IMR-90 (cell line): ENCODE measurements at regions not wholly inside any gene's neighbourhood (a gene's known extent, or its start where the extent isn't known, plus 50 kb on each side); places are given as distances from the start of the nearest gene placed in this dataset.

Experiments
- ATAC-seq: fragments of 200-7000 bp; cut with Tn5 transposase; 2 replicates; pipeline ENCODE4 v1.9.1; 2020; ENCODE audit warnings: low read depth, mild to moderate bottlenecking, moderate library complexity
- BruUV-seq: library from RNA; stranded (reverse); fragments of 400-500 nt; replicated peaks from 2 replicates; lab custom pipeline; 2021; lab: Mats Ljungman, UMichigan
- CTCF ChIA-PET: fragments of 300-600 bp; formaldehyde crosslinking; extraction: SDS; loops from one replicate; lab custom pipeline; 2021; ENCODE audit warnings: antibody characterized with exemption; lab: Yijun Ruan, JAX
- POLR2A ChIA-PET: fragments of 300-600 bp; sonication (Branson Sonifier 250); formaldehyde crosslinking; loops from one replicate; lab custom pipeline; 2022; ENCODE audit warnings: antibody characterized with exemption; ENCODE audit not compliant: unreplicated experiment; lab: Charles Lee
- DNase-seq: peaks from one replicate; pipeline ENCODE4 v3.0.0; 2013
- H2AFZ ChIP-seq: replicated peaks from 2 replicates; pipeline ENCODE3; 2013; ENCODE audit warnings: low read length, mild to moderate bottlenecking; ENCODE audit not compliant: poor library complexity
- H2AK5ac ChIP-seq: 2 replicates; pipeline ENCODE4 v1.6.1; 2013; ENCODE audit warnings: low read depth, low read length, inconsistent platforms
- H2AK9ac ChIP-seq: replicated peaks from 2 replicates; pipeline ENCODE3; 2013; ENCODE audit warnings: mild to moderate bottlenecking, low read depth, low read length, moderate library complexity; ENCODE audit not compliant: poor library complexity
- H2BK120ac ChIP-seq: 2 replicates; pipeline ENCODE4 v1.6.1; 2013; ENCODE audit warnings: low read depth, low read length, inconsistent platforms
- H2BK15ac ChIP-seq: 3 replicates; pipeline ENCODE4 v1.6.1; 2013; ENCODE audit warnings: low read depth, low read length, inconsistent platforms
- H2BK20ac ChIP-seq: 2 replicates; pipeline ENCODE4 v1.6.1; 2013; ENCODE audit warnings: low read depth, mild to moderate bottlenecking, inconsistent platforms, low read length, moderate library complexity
- H2BK5ac ChIP-seq: 2 replicates; pipeline ENCODE4 v1.6.1; 2013; ENCODE audit warnings: mild to moderate bottlenecking, low read depth, low read length, inconsistent platforms; ENCODE audit not compliant: poor library complexity, severe bottlenecking
- H3K14ac ChIP-seq: replicated peaks from 2 replicates; pipeline ENCODE4 v1.6.1; 2013; ENCODE audit warnings: low read depth, low read length, inconsistent platforms
- H3K18ac ChIP-seq: 2 replicates; pipeline ENCODE4 v1.6.1; 2013; ENCODE audit warnings: low read depth, low read length, control low read depth
- H3K23ac ChIP-seq: 2 replicates; pipeline ENCODE4 v1.6.1; 2013; ENCODE audit warnings: low read depth, low read length, inconsistent platforms
- H3K27ac ChIP-seq: 2 replicates; pipeline ENCODE4 v1.5.1; 2013; ENCODE audit warnings: mild to moderate bottlenecking, control low read depth, low read length; ENCODE audit not compliant: insufficient read depth
- H3K27me3 ChIP-seq: 2 replicates; pipeline ENCODE4 v1.6.1; 2013; ENCODE audit warnings: low read length; ENCODE audit not compliant: control insufficient read depth, insufficient read depth
- H3K36me3 ChIP-seq: 2 replicates; pipeline ENCODE4 v1.6.1; 2013; ENCODE audit warnings: low read length, mixed read lengths; ENCODE audit not compliant: control insufficient read depth, insufficient read depth
- H3K4ac ChIP-seq: 2 replicates; pipeline ENCODE4 v1.6.1; 2013; ENCODE audit warnings: low read depth, low read length, inconsistent platforms
- H3K4me1 ChIP-seq: 2 replicates; pipeline ENCODE4 v1.6.1; 2013; ENCODE audit warnings: low read length, mixed read lengths; ENCODE audit not compliant: control insufficient read depth, insufficient read depth
- H3K4me2 ChIP-seq: 2 replicates; pipeline ENCODE4 v1.6.1; 2013; ENCODE audit warnings: low read depth, mild to moderate bottlenecking, control low read depth, low read length, moderate library complexity
- H3K4me3 ChIP-seq: 2 replicates; pipeline ENCODE4 v1.5.1; 2013; ENCODE audit warnings: low read depth, mild to moderate bottlenecking, control low read depth, low read length, moderate library complexity; ENCODE audit not compliant: insufficient read depth
- H3K56ac ChIP-seq: 2 replicates; pipeline ENCODE4 v1.6.1; 2013; ENCODE audit warnings: low read length, inconsistent platforms; ENCODE audit not compliant: insufficient read depth; ENCODE audit errors: extremely low read depth
- H3K79me1 ChIP-seq, 2 experiments: 2 replicates each; pipeline ENCODE4 v1.6.1; 2013; ENCODE audit warnings: low read length in 2 of 2, inconsistent platforms in 1 of 2, low read depth in 1 of 2
- H3K9ac ChIP-seq: 2 replicates; pipeline ENCODE4 v1.6.1; 2013; ENCODE audit warnings: low read depth, low read length, control low read depth
- H3K9me1 ChIP-seq: 2 replicates; pipeline ENCODE4 v1.6.1; 2013; ENCODE audit warnings: low read length, inconsistent platforms; ENCODE audit not compliant: insufficient read depth
- H3K9me3 ChIP-seq: 2 replicates; pipeline ENCODE4 v1.6.1; 2013; ENCODE audit warnings: low read length; ENCODE audit not compliant: control insufficient read depth, insufficient read depth
- H4K20me1 ChIP-seq: 2 replicates; pipeline ENCODE4 v1.6.1; 2013; ENCODE audit warnings: low read length, inconsistent platforms; ENCODE audit not compliant: insufficient read depth
- H4K5ac ChIP-seq: 2 replicates; pipeline ENCODE4 v1.6.1; 2013; ENCODE audit warnings: mild to moderate bottlenecking, low read depth, low read length, control low read depth
- H4K8ac ChIP-seq, 2 experiments: 2 replicates each; pipeline ENCODE4 v1.6.1; 2013; ENCODE audit warnings: low read depth in 2 of 2, low read length in 2 of 2, control low read depth in 1 of 2, inconsistent platforms in 1 of 2
- H4K91ac ChIP-seq: 2 replicates; pipeline ENCODE4 v1.6.1; 2013; ENCODE audit warnings: low read depth, low read length, inconsistent platforms; ENCODE audit not compliant: insufficient read depth
- BHLHE40 ChIP-seq: fragments of 150-350 bp; IDR thresholded peaks from 2 replicates; pipeline ENCODE4 v1.6.1; 2016; ENCODE audit warnings: mild to moderate bottlenecking, low read depth, low read length
- CEBPB ChIP-seq: IDR thresholded peaks from 2 replicates; pipeline ENCODE4 v1.6.1; 2012; ENCODE audit warnings: low read depth, low read length, improper control_type of control experiment
- CHD1 ChIP-seq: IDR thresholded peaks from 2 replicates; pipeline ENCODE4 v1.6.1; 2012; ENCODE audit warnings: low read depth, low read length, improper control_type of control experiment
- FOS ChIP-seq: fragments of 150-350 bp; IDR thresholded peaks from 2 replicates; pipeline ENCODE4 v1.6.1; 2016; ENCODE audit warnings: low read depth, low read length
- MAFK ChIP-seq: IDR thresholded peaks from 2 replicates; pipeline ENCODE4 v1.6.1; 2012; ENCODE audit warnings: low read depth, low read length, improper control_type of control experiment
- MAZ ChIP-seq: IDR thresholded peaks from 2 replicates; pipeline ENCODE4 v1.6.1; 2012; ENCODE audit warnings: low read depth, mild to moderate bottlenecking, low read length, improper control_type of control experiment, moderate library complexity, borderline replicate concordance
- MXI1 ChIP-seq: IDR thresholded peaks from 2 replicates; pipeline ENCODE4 v1.6.1; 2012; ENCODE audit warnings: low read depth, mild to moderate bottlenecking, low read length, moderate library complexity, borderline replicate concordance
- NFE2L2 ChIP-seq: fragments of 150-350 bp; IDR thresholded peaks from 2 replicates; pipeline ENCODE4 v1.6.1; 2016; ENCODE audit warnings: low read depth, mild to moderate bottlenecking, low read length
- POLR2A ChIP-seq: IDR thresholded peaks from 2 replicates; pipeline ENCODE4 v1.6.1; 2012; ENCODE audit warnings: mild to moderate bottlenecking, low read depth, low read length
- RAD21 ChIP-seq: IDR thresholded peaks from 2 replicates; pipeline ENCODE4 v1.6.1; 2012; ENCODE audit warnings: low read length, improper control_type of control experiment
- RCOR1 ChIP-seq: IDR thresholded peaks from 2 replicates; pipeline ENCODE4 v1.6.1; 2012; ENCODE audit warnings: mild to moderate bottlenecking, low read length, improper control_type of control experiment; ENCODE audit not compliant: insufficient replicate concordance
- RFX5 ChIP-seq: IDR thresholded peaks from 2 replicates; pipeline ENCODE4 v1.8.0; 2012; ENCODE audit warnings: low read depth, mild to moderate bottlenecking, low read length, moderate library complexity
- SMC3 ChIP-seq: fragments of 150-350 bp; IDR thresholded peaks from 2 replicates; pipeline ENCODE4 v1.6.1; 2016; ENCODE audit warnings: low read depth, mild to moderate bottlenecking, antibody characterized with exemption, low read length, moderate library complexity
- WGBS, 2 experiments: methylation state at CpG; one replicate each; pipeline versions ENCODE4 v1.1.5 to v1.1.7; 2013; ENCODE audit warnings: missing lambda C conversion rate in 2 of 2; ENCODE audit not compliant: insufficient read length in 1 of 2; ENCODE audit errors: extremely low coverage in 2 of 2; 5-methylcytosine and 5-hydroxymethylcytosine counted together
- dilution Hi-C: fragments of 300-500 bp; cut with HindIII; formaldehyde crosslinking; loops from one replicate; pipeline ENCODE4 v1.14.3; 2018; ENCODE audit warnings: low sequenced_read_pairs; ENCODE audit not compliant: unreplicated experiment
- in situ Hi-C: fragments of 300-500 bp; cut with MboI; formaldehyde crosslinking; loops from 3 replicates; pipeline ENCODE4 v1.14.3; 2019; ENCODE audit warnings: low sequenced_read_pairs, inconsistent platforms, mixed read lengths
- intact Hi-C: fragments of 100-400 bp; cut with micrococcal nuclease; formaldehyde crosslinking; loops from 2 replicates; pipeline ENCODE4 v1.10.0; 2022
- TF ChIP-seq, protein P1 (sequence below): fragments of 150-350 bp; IDR thresholded peaks from 2 replicates; pipeline ENCODE4 v1.6.1; 2016; ENCODE audit warnings: low read depth, mild to moderate bottlenecking, low read length, moderate library complexity, borderline replicate concordance
- TF ChIP-seq, protein P2 (sequence below): conservative IDR thresholded peaks from 2 replicates; pipeline ENCODE4 v1.5.1; 2012; ENCODE audit warnings: mild to moderate bottlenecking, low read depth, low read length, improper control_type of control experiment
- TF ChIP-seq, protein P3 (sequence below): fragments of 150-350 bp; IDR thresholded peaks from 2 replicates; pipeline ENCODE4 v1.6.1; 2017; ENCODE audit warnings: mild to moderate bottlenecking, antibody characterized with exemption, low read length, low read depth

DNA sequence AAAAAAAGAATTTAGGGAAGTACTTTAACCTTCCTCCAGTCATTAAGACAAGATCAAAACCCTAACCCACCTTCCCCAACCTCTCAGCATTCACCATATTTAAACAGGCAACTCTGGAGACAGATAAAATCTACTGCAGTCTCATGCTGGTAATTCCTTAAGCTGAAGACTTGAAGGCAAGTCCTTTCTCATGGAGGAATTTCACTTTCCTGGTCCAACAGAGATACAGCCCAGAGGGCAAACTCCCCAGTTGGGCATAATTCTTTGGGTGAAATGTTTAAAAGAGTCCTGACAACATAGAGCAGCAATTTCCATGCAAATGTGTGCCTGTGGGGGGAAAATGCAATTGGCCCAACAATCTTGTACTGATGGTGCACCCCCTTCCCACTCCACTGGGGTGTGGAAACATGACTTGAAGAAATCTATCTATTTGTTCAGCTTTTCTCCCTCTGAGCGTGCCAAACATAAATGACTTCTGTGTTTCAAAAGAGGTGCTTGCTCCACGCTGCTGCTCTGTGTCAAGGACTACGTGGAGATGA lies 131.8 kb upstream of the HNRNPA3 start:
- H2BK15ac ChIP-seq = no peak overlapping the region
- ChIA-PET CTCF (no interaction called here), POLR2A (no interaction called here)
- no peaks in the 10 kb centered on the region for H3K9me1 ChIP-seq
- no peak overlapping the region for H3K9ac ChIP-seq
- H3K9me3 ChIP-seq = no peaks in the 10 kb centered on the region
- H3K4ac ChIP-seq = no peak overlapping the region
- H3K4me2 ChIP-seq = no peak overlapping the region
- BruUV-seq = no TSS peak
- no peak overlapping the region for H4K5ac ChIP-seq
- intact Hi-C loops = no loop called here
- H2AK5ac ChIP-seq = no peak overlapping the region
- H3K27me3 ChIP-seq = no peaks in the 10 kb centered on the region
- no peak overlapping the region for H3K56ac ChIP-seq
- no peaks in the 10 kb centered on the region for H4K20me1 ChIP-seq
- no peak for DNase-seq
- H3K79me1 ChIP-seq = no peaks in the 10 kb centered on the region
- no peak overlapping the region for H2BK120ac ChIP-seq
- no peak overlapping the region for H2AFZ ChIP-seq
- ATAC-seq = no peak
- H3K23ac ChIP-seq = no peak overlapping the region
- H3K18ac ChIP-seq = no peak overlapping the region
- H3K27ac ChIP-seq = no peak overlapping the region
- H2BK5ac ChIP-seq = no peak overlapping the region
- H2BK20ac ChIP-seq = no peak overlapping the region
- TF ChIP-seq BHLHE40 = no peak
- no peak for TF ChIP-seq MXI1
- no peak for TF ChIP-seq POLR2A
- TF ChIP-seq, protein P1, sequence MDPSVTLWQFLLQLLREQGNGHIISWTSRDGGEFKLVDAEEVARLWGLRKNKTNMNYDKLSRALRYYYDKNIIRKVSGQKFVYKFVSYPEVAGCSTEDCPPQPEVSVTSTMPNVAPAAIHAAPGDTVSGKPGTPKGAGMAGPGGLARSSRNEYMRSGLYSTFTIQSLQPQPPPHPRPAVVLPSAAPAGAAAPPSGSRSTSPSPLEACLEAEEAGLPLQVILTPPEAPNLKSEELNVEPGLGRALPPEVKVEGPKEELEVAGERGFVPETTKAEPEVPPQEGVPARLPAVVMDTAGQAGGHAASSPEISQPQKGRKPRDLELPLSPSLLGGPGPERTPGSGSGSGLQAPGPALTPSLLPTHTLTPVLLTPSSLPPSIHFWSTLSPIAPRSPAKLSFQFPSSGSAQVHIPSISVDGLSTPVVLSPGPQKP = no peak
- no peak for TF ChIP-seq CHD1
- TF ChIP-seq, protein P2, sequence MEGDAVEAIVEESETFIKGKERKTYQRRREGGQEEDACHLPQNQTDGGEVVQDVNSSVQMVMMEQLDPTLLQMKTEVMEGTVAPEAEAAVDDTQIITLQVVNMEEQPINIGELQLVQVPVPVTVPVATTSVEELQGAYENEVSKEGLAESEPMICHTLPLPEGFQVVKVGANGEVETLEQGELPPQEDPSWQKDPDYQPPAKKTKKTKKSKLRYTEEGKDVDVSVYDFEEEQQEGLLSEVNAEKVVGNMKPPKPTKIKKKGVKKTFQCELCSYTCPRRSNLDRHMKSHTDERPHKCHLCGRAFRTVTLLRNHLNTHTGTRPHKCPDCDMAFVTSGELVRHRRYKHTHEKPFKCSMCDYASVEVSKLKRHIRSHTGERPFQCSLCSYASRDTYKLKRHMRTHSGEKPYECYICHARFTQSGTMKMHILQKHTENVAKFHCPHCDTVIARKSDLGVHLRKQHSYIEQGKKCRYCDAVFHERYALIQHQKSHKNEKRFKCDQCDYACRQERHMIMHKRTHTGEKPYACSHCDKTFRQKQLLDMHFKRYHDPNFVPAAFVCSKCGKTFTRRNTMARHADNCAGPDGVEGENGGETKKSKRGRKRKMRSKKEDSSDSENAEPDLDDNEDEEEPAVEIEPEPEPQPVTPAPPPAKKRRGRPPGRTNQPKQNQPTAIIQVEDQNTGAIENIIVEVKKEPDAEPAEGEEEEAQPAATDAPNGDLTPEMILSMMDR = no peak
- TF ChIP-seq RCOR1 = no peak
- TF ChIP-seq FOS = no peak
- no peak for TF ChIP-seq RFX5
- no peak for TF ChIP-seq MAZ
- no peak for TF ChIP-seq SMC3
- TF ChIP-seq NFE2L2 = no peak
- no peak for TF ChIP-seq MAFK
- no peak for TF ChIP-seq RAD21
- TF ChIP-seq CEBPB = no peak
- TF ChIP-seq, protein P3, sequence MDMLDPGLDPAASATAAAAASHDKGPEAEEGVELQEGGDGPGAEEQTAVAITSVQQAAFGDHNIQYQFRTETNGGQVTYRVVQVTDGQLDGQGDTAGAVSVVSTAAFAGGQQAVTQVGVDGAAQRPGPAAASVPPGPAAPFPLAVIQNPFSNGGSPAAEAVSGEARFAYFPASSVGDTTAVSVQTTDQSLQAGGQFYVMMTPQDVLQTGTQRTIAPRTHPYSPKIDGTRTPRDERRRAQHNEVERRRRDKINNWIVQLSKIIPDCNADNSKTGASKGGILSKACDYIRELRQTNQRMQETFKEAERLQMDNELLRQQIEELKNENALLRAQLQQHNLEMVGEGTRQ = no peak
- dilution Hi-C loops = no loop called here
- no peak overlapping the region for H3K14ac ChIP-seq
- 20% methylated on average over 1 of the region's 3 CpGs; no CpG with 5 or more reads in 1 of the 2 experiments for WGBS, 2 experiments
- no peak overlapping the region for H4K8ac ChIP-seq
- H3K36me3 ChIP-seq = no peaks in the 10 kb centered on the region
- in situ Hi-C loops = no loop called here
- H2AK9ac ChIP-seq = no peak overlapping the region
- H4K91ac ChIP-seq = no peak overlapping the region
- H3K4me3 ChIP-seq = no peak overlapping the region
- H3K4me1 ChIP-seq = no peaks in the 10 kb centered on the region
